Left ventricle myocardium inferior (tissue), 1 donor: ENCODE measurements at regions not wholly inside any gene's neighbourhood (a gene's known extent, or its start where the extent isn't known, plus 50 kb on each side); places are given as distances from the start of the nearest gene placed in this dataset.

Experiments
- DNase-seq: peaks from one replicate; pipeline ENCODE4 v3.0.0-alpha.2; 2020
- H3K27ac ChIP-seq: fragments of 200-600 bp; replicated peaks from 2 replicates; pipeline ENCODE4 v1.8.0; 2021
- H3K27me3 ChIP-seq: fragments of 200-600 bp; 2 replicates; pipeline ENCODE4 v1.8.0; 2021; ENCODE audit warnings: low read depth
- H3K36me3 ChIP-seq: fragments of 200-600 bp; 2 replicates; pipeline ENCODE4 v1.8.0; 2021
- H3K4me1 ChIP-seq: fragments of 200-600 bp; 2 replicates; pipeline ENCODE4 v1.8.0; 2021
- H3K4me3 ChIP-seq: fragments of 200-600 bp; 2 replicates; pipeline ENCODE4 v1.8.0; 2021; ENCODE audit warnings: mild to moderate bottlenecking, moderate library complexity
- H3K9me3 ChIP-seq: fragments of 200-600 bp; replicated peaks from 2 replicates; pipeline ENCODE4 v1.8.0; 2021
- intact Hi-C: fragments of 100-400 bp; cut with micrococcal nuclease; formaldehyde crosslinking; loops from one replicate; pipeline ENCODE4 v1.11.0; 2022
- TF ChIP-seq, protein P1 (sequence below): fragments of 200-600 bp; IDR thresholded peaks from 2 replicates; pipeline ENCODE4 v1.8.0; 2021; ENCODE audit warnings: antibody characterized with exemption, mild to moderate bottlenecking, borderline replicate concordance
- donor health status: DM: no; HTN: yes; CAD: no; lungs with severe emphysema.

- TF ChIP-seq, protein P1, sequence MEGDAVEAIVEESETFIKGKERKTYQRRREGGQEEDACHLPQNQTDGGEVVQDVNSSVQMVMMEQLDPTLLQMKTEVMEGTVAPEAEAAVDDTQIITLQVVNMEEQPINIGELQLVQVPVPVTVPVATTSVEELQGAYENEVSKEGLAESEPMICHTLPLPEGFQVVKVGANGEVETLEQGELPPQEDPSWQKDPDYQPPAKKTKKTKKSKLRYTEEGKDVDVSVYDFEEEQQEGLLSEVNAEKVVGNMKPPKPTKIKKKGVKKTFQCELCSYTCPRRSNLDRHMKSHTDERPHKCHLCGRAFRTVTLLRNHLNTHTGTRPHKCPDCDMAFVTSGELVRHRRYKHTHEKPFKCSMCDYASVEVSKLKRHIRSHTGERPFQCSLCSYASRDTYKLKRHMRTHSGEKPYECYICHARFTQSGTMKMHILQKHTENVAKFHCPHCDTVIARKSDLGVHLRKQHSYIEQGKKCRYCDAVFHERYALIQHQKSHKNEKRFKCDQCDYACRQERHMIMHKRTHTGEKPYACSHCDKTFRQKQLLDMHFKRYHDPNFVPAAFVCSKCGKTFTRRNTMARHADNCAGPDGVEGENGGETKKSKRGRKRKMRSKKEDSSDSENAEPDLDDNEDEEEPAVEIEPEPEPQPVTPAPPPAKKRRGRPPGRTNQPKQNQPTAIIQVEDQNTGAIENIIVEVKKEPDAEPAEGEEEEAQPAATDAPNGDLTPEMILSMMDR: no peak
- H3K4me3 ChIP-seq: no peak overlapping the region
- no peaks in the 10 kb centered on the region for H3K27me3 ChIP-seq
- no peak overlapping the region for H3K27ac ChIP-seq
- H3K36me3 ChIP-seq: no peaks in the 10 kb centered on the region
- intact Hi-C loops: no loop called here
- no peak for DNase-seq
- H3K9me3 ChIP-seq: no peaks in the 10 kb centered on the region
- no peaks in the 10 kb centered on the region for H3K4me1 ChIP-seq
These were observed 84.2 kb upstream of the BMP2 start for GRCh38 chr20:6683021-6683977.

DNA sequence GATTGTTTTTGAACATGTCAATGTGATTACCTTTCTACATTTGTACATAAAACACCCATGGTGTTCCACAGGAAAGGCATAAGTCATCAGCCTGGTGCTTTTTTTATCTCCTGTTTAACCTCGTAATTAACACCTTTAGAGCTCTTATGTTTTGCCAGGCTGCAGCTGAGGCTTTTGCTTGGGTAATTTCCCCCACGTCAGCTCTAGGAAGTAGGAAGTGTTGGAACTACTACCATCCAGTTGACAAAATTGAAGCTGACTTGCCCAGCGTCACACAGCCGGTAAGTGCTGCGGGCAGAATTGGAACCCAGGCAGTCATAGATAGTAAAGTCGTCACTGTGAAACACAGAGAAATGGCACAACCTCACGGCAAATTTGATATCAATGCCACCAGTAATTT is 86.6 kb upstream of the BMP2 start:
- Histone ChIP-seq H3K4me1 (no peaks in the 10 kb centered on the region), H3K4me3 (no peak overlapping the region), H3K9me3 (no peaks in the 10 kb centered on the region), H3K27me3 (no peaks in the 10 kb centered on the region), H3K27ac (no peak overlapping the region), H3K36me3 (no peaks in the 10 kb centered on the region)
- TF ChIP-seq, protein P1: no peak
- intact Hi-C loops: no loop called here
- DNase-seq: no peak

- intact Hi-C loops: no loop called here
- no peak for DNase-seq
- Histone ChIP-seq H3K4me1 (no peaks in the 10 kb centered on the region), H3K4me3 (no peak overlapping the region), H3K9me3 (no peaks in the 10 kb centered on the region), H3K27me3 (no peaks in the 10 kb centered on the region), H3K27ac (no peak overlapping the region), H3K36me3 (no peaks in the 10 kb centered on the region)
- TF ChIP-seq, protein P1: no peak
These were observed 87.0 kb upstream of the BMP2 start for GRCh38 chr20:6680441-6680840.

- Histone ChIP-seq H3K27me3 (no peaks in the 10 kb centered on the region), H3K27ac (no peak overlapping the region), H3K9me3 (no peaks in the 10 kb centered on the region), H3K36me3 (no peaks in the 10 kb centered on the region), H3K4me3 (no peak overlapping the region), H3K4me1 (no peaks in the 10 kb centered on the region)
- intact Hi-C loops: no loop called here
- DNase-seq: no peak
- TF ChIP-seq, protein P1: no peak
These were observed 88.4 kb upstream of the BMP2 start for GRCh38 chr20:6679086-6679485.

DNA sequence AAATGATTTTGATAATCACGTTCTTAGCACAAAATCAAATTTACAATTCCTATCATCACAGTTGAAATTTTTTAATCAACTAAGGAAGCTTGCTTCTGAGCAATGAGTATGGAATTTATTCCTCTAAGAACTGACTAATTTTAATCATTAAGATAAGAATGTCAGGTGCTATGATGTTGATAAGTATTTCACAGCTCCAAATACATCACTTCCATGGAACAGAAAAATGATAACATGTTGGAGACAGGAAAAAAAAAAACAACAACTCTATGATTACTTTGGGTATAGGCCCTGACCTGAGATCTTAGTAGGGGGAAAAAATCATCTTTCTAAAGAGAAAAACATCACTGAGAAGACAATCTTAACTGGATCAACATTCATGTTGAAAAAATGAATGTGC is 89.4 kb upstream of the BMP2 start:
- H3K27ac ChIP-seq: no peak overlapping the region
- no peaks in the 10 kb centered on the region for H3K36me3 ChIP-seq
- intact Hi-C loops: no loop called here
- no peaks in the 10 kb centered on the region for H3K4me1 ChIP-seq
- H3K27me3 ChIP-seq: no peaks in the 10 kb centered on the region
- no peak overlapping the region for H3K4me3 ChIP-seq
- no peaks in the 10 kb centered on the region for H3K9me3 ChIP-seq
- DNase-seq: no peak
- TF ChIP-seq, protein P1: no peak
